Activated naive CD4-positive, alpha-beta T cell treated with anti-CD3 and anti-CD28 coated beads, Interleukin-2, amount 10 ng/mL, durations not matched to agents 7 days and 5 days (primary cell): ENCODE measurements at regions not wholly inside any gene's neighbourhood (a gene's known extent, or its start where the extent isn't known, plus 50 kb on each side); places are given as distances from the start of the nearest gene placed in this dataset.
"Not testable (repeated sequence)": the region's sequence is repeated elsewhere in the genome, so short reads cannot be mapped to it uniquely, and the experiment has no call there.

Source experiments
- CTCF ChIA-PET: fragments of 350-600 bp; sonication (Branson Sonifier 250); formaldehyde crosslinking; loops from one replicate; lab custom pipeline; 2021; ENCODE audit warnings: antibody characterized with exemption; lab: Charles Lee
- DNase-seq: peaks from one replicate; pipeline ENCODE4 v3.0.0-alpha.2; 2020
- H3K27ac Mint-ChIP-seq: one replicate; pipeline ENCODE4 v1.8.0; 2021; ENCODE audit warnings: mild to moderate bottlenecking, moderate library complexity, mixed read lengths
- H3K27me3 Mint-ChIP-seq: one replicate; pipeline ENCODE4 v1.8.0; 2021; ENCODE audit warnings: mild to moderate bottlenecking, mixed read lengths
- H3K36me3 Mint-ChIP-seq: one replicate; pipeline ENCODE4 v1.8.0; 2021; ENCODE audit warnings: mixed read lengths
- H3K4me1 Mint-ChIP-seq: one replicate; pipeline ENCODE4 v1.8.0; 2021; ENCODE audit warnings: mixed read lengths
- H3K4me3 Mint-ChIP-seq: one replicate; pipeline ENCODE4 v1.8.0; 2021; ENCODE audit warnings: mild to moderate bottlenecking, moderate library complexity, mixed read lengths
- H3K9me3 Mint-ChIP-seq: one replicate; pipeline ENCODE4 v1.8.0; 2021; ENCODE audit warnings: mixed read lengths

DNA sequence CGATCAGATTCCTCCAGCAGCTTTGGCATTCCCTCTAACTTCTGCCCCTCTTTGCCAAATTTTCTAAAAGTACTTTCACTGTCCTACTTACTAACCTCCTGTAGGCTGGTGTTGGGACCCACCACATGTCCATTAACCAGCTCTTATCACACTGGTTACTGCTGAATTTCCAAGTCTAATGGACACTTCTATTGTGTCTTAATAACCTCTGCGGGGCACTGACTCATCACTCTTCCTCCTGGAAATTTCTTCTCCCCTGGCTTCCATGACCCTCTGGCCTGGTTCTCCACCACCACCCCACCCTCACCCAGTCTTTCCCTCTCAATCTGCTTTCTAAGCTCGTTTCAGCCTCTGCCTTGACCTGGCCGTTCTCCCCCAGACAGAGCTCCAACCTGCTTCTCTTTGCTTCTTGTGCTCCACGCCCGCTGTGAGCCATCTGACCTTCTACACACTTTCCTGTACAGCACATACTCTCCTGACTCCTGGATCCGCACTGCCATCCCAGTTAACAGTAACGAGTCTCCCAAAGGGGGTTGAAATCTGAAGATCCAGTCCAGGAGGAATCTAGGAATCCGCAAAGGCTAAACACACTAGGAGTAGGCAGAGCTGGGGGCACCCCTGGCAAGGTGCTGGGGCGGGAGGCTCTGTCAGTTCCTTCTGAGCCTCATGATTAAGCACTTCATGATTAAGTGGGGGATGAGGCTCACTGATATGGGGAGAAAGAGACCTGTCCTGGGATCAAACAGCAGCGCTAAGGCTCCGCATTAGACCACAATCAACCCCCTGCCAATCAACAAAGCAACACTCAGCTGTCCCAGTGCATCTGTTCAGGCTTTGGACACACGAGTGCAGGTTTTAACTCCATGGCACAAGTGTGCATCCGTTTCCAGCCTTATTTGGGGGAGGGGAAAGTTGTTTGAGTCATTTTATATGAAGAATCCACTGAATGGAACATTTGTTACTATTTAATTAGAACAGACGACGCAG lies 146.3 kb downstream of the LY86 start:
- no peaks in the 10 kb centered on the region for H3K4me1 Mint-ChIP-seq
- no peak for DNase-seq
- H3K9me3 Mint-ChIP-seq, result no peaks in the 10 kb centered on the region
- peaks cover 68% of the 10 kb centered on the region for H3K27me3 Mint-ChIP-seq
- H3K36me3 Mint-ChIP-seq, result no peaks in the 10 kb centered on the region
- H3K27ac Mint-ChIP-seq, result no peak overlapping the region
- CTCF ChIA-PET, result interaction anchor here (1.2 kb wide), 1 partner anchor 38 kb away, joined by 5 read pairs; no protein-coding TSS in a partner anchor
- H3K4me3 Mint-ChIP-seq, result no peak overlapping the region

DNA sequence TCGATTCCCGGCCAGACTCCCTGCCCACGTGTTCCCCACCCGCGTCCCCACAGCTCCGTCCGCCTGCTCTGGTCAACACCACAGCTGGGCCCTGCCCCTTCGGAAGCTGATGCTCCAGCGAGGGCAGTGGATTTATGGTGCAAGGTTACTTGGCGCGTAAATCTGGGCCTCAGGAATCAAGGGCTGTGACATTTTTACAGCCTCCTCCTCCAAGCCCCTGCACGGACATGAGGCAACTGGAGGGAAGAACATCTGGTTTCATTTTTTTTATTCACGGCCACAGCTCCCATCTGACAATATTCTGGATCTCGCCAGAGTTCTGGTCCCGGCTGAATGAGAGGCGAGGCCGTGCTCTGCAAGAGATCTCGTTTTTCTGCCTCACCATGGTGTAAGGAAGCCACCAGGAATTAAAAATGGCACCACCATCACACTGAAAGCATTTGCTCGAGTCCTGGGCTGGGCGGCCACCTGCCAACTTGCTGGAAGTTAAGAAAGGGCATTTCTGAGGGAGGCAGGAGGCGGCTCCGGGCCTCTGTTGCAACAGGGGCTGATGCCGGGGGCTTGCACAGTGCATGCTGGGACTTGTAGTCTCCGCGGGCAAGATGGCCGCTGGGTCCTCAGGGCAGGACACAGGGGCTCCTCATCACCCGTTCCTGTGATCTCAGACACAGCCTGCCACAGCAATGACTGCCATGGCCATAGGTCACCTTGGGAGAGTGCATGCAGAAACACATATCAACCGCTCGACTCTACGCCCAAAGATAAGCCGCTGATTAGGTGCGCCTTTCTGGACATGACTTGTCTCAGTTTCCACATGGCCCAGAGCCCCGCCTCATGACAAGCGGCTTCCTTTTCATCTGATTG lies 148.5 kb downstream of the LY86 start:
- H3K27ac Mint-ChIP-seq, result no peak overlapping the region
- H3K4me3 Mint-ChIP-seq, result no peak overlapping the region
- DNase-seq, result no peak
- H3K9me3 Mint-ChIP-seq, result no peaks in the 10 kb centered on the region
- no peaks in the 10 kb centered on the region for H3K36me3 Mint-ChIP-seq
- CTCF ChIA-PET, result interaction anchor here (1.6 kb wide), 1 partner anchor 13 kb away, joined by 3 read pairs; no protein-coding TSS in a partner anchor
- peaks cover 75% of the 10 kb centered on the region for H3K27me3 Mint-ChIP-seq
- H3K4me1 Mint-ChIP-seq, result peaks cover 3% of the 10 kb centered on the region

DNA sequence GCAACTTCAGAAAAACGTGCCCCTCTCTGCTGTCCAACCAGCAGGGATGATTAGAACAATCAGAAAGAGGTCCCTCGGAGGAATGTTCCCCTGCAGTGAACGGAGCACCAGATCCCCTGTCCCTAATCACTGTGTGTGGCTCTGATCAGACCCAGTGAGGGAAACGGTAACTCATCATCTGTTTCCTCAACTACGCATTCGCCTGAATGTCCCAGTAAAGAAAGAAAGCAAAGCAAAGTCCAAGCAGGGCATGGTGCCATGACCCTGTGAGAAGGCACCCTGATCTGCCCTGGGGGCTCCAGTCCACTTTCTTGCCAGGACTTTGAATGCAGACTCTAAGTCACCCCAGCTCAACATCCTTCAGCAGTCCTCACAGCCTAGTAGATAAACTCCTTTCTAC lies 149.2 kb downstream of the LY86 start:
- peaks cover 78% of the 10 kb centered on the region for H3K27me3 Mint-ChIP-seq
- CTCF ChIA-PET, result no interaction called here
- H3K27ac Mint-ChIP-seq, result no peak overlapping the region
- DNase-seq, result no peak
- H3K4me3 Mint-ChIP-seq, result no peak overlapping the region
- H3K4me1 Mint-ChIP-seq, result peaks cover 8% of the 10 kb centered on the region
- no peaks in the 10 kb centered on the region for H3K36me3 Mint-ChIP-seq
- H3K9me3 Mint-ChIP-seq, result no peaks in the 10 kb centered on the region

DNA sequence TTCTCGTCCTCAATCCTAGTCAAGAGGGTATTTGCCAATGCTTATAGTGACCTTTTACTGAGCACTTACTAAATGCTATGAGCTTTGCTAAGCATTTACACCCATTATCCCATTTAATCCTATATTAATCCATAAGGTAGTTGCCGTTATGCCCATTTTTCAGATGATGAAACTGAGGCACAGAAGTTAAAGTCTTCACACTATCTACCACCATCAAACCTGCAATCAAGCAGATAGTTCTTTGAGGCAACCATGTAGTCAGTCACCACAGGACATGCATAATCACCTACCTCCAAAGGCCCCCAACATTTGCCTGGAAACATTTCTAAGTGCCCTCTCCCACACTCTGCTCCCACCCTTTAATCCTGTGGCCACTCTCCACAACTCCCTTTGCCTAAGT lies 149.6 kb downstream of the LY86 start:
- peaks cover 82% of the 10 kb centered on the region for H3K27me3 Mint-ChIP-seq
- H3K27ac Mint-ChIP-seq, result no peak overlapping the region
- peaks cover 8% of the 10 kb centered on the region for H3K4me1 Mint-ChIP-seq
- no peak overlapping the region for H3K4me3 Mint-ChIP-seq
- H3K9me3 Mint-ChIP-seq, result no peaks in the 10 kb centered on the region
- CTCF ChIA-PET, result no interaction called here
- H3K36me3 Mint-ChIP-seq, result no peaks in the 10 kb centered on the region
- no peak for DNase-seq

GRCh38 chr6:6738922-6739716 lies 150.6 kb downstream of the LY86 start:
- CTCF ChIA-PET, result interaction anchor here (1.0 kb wide), 1 partner anchor 42 kb away, joined by 3 read pairs; no protein-coding TSS in a partner anchor
- no peak for DNase-seq
- no peaks in the 10 kb centered on the region for H3K9me3 Mint-ChIP-seq
- H3K4me1 Mint-ChIP-seq, result peaks cover 8% of the 10 kb centered on the region
- H3K27ac Mint-ChIP-seq, result no peak overlapping the region
- peaks cover 78% of the 10 kb centered on the region for H3K27me3 Mint-ChIP-seq
- H3K36me3 Mint-ChIP-seq, result no peaks in the 10 kb centered on the region
- no peak overlapping the region for H3K4me3 Mint-ChIP-seq

DNA sequence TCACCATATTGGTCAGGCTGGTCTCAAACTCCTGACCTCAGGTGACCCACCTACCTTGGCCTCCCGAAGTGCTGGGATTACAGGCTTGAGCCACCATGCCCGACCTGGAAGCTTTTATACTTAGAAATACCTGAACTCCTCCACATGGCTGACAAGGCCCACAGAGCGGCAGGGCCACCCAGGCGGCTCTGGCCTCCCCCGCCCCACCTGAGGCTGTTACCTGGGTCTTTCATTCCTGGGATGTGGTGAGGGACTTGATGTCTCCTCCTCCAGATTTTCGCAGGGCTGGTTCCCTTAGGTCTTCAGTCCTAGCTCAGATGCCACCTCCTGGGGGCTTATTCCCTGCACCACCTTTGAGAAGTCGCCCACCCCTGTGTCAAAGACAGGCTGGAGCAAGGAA lies 152.1 kb downstream of the LY86 start:
- no peaks in the 10 kb centered on the region for H3K36me3 Mint-ChIP-seq
- H3K27me3 Mint-ChIP-seq, result peaks cover 71% of the 10 kb centered on the region
- no peak overlapping the region for H3K4me3 Mint-ChIP-seq
- H3K4me1 Mint-ChIP-seq, result peaks cover 8% of the 10 kb centered on the region
- no peak overlapping the region for H3K27ac Mint-ChIP-seq
- CTCF ChIA-PET, result interaction anchor here (0.7 to 1.0 kb wide), 2 partner anchors 18 to 44 kb away, joined by 3 read pairs; no protein-coding TSS in a partner anchor
- no peak for DNase-seq
- peaks cover 3% of the 10 kb centered on the region for H3K9me3 Mint-ChIP-seq

DNA sequence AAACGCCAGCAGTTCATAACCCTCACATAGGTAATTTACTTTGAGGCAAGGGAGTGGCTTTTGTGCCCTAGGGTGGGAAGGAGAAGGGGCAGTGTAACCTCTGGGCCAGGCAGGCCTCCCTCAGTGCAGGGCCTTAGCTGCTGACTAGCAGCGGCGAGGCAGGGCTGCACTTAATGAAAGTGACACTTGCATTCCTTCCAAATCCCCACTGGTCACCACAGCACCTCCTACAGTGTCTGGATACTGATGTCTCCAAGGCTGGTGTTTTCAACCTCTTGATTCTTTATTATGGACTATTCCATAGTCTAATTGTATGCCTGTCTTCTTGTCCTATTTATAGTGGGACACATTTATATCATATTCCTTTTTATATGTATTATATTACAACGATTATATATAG lies 152.7 kb downstream of the LY86 start:
- peaks cover 8% of the 10 kb centered on the region for H3K4me1 Mint-ChIP-seq
- H3K27me3 Mint-ChIP-seq, result peaks cover 70% of the 10 kb centered on the region
- no peak for DNase-seq
- no peak overlapping the region for H3K27ac Mint-ChIP-seq
- CTCF ChIA-PET, result no interaction called here
- H3K4me3 Mint-ChIP-seq, result no peak overlapping the region
- no peaks in the 10 kb centered on the region for H3K36me3 Mint-ChIP-seq
- H3K9me3 Mint-ChIP-seq, result peaks cover 3% of the 10 kb centered on the region

- no peak overlapping the region for H3K27ac Mint-ChIP-seq
- DNase-seq, result no peak
- H3K4me3 Mint-ChIP-seq, result no peak overlapping the region
- H3K9me3 Mint-ChIP-seq, result peaks cover 3% of the 10 kb centered on the region
- peaks cover 63% of the 10 kb centered on the region for H3K27me3 Mint-ChIP-seq
- H3K36me3 Mint-ChIP-seq, result no peaks in the 10 kb centered on the region
- H3K4me1 Mint-ChIP-seq, result peaks cover 8% of the 10 kb centered on the region
- CTCF ChIA-PET, result interaction anchor here (0.9 to 1.3 kb wide), 2 partner anchors 173 to 347 kb away, joined by 4 read pairs; no protein-coding TSS in a partner anchor
Observed at GRCh38 chr6:6742535-6742934, 154.0 kb downstream of the LY86 start.

GRCh38 chr6:6744551-6744950 lies 156.0 kb downstream of the LY86 start:
- Mint-ChIP-seq H3K4me3 (no peak overlapping the region), H3K9me3 (peaks cover 3% of the 10 kb centered on the region), H3K36me3 (no peaks in the 10 kb centered on the region), H3K27ac (no peak overlapping the region), H3K4me1 (peaks cover 10% of the 10 kb centered on the region), H3K27me3 (peaks cover 52% of the 10 kb centered on the region)
- CTCF ChIA-PET, result no interaction called here
- DNase-seq, result no peak

DNA sequence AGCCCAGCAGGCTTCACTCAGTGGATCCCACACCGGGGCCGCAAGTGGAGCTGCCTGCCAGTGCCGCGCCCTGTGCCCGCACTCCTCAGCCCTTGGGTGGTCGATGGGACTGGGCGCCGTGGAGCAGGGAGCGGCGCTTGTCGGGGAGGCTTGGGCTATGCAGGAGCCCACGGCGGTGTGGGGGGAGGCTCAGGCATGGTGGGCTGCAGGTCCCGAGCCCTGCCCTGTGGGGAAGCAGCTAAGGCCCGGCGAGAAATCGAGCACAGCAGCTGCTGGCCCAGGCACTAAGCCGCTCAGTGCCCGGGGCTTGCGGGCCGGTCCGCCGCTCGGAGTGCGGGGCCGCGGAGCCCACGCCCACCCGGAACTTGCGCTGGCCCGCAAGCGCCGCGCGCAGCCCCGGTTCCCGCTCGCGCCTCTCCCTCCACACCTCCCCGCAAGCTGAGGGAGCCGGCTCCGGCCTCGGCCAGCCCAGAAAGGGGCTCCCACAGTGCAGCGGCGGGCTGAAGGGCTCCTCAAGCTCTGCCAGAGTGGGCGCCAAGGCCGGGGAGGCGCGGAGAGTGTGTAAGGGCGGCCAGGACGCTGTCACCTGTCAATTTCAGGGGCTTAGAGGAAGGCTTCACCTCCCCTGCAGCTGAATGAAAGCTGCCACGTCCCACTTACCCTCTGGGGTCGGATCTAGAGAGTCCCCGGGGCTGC lies 157.3 kb downstream of the LY86 start:
- not testable (repeated sequence) for DNase-seq, H3K9me3 Mint-ChIP-seq, H3K36me3 Mint-ChIP-seq, H3K27ac Mint-ChIP-seq, H3K4me3 Mint-ChIP-seq
- Mint-ChIP-seq H3K4me1 (peaks cover 21% of the 10 kb centered on the region), H3K27me3 (peaks cover 50% of the 10 kb centered on the region)
- CTCF ChIA-PET, result interaction anchor here (1.4 kb wide), 1 partner anchor 21 kb away, joined by 4 read pairs; no protein-coding TSS in a partner anchor

- CTCF ChIA-PET, result interaction anchor here (1.4 kb wide), 1 partner anchor 22 kb away, joined by 4 read pairs; no protein-coding TSS in a partner anchor
- no peak for DNase-seq
- Mint-ChIP-seq H3K4me3 (no peak overlapping the region), H3K9me3 (peaks cover 3% of the 10 kb centered on the region), H3K27me3 (peaks cover 47% of the 10 kb centered on the region), H3K4me1 (peaks cover 27% of the 10 kb centered on the region), H3K36me3 (no peaks in the 10 kb centered on the region), H3K27ac (no peak overlapping the region)
Observed at GRCh38 chr6:6746333-6746969, 157.9 kb downstream of the LY86 start.

- Mint-ChIP-seq H3K4me3 (no peak overlapping the region), H3K4me1 (peaks cover 30% of the 10 kb centered on the region), H3K27ac (no peak overlapping the region), H3K9me3 (peaks cover 3% of the 10 kb centered on the region), H3K36me3 (no peaks in the 10 kb centered on the region), H3K27me3 (peaks cover 49% of the 10 kb centered on the region)
- no peak for DNase-seq
- CTCF ChIA-PET, result interaction anchor here (1.4 kb wide), 1 partner anchor 22 kb away, joined by 4 read pairs; no protein-coding TSS in a partner anchor
Observed at GRCh38 chr6:6746970-6747338, 158.4 kb downstream of the LY86 start.
